ENCODE measurements at regions not wholly inside any gene's neighbourhood (a gene's known extent, or its start where the extent isn't known, plus 50 kb on each side); places are given as distances from the start of the nearest gene placed in this dataset.

DNA sequence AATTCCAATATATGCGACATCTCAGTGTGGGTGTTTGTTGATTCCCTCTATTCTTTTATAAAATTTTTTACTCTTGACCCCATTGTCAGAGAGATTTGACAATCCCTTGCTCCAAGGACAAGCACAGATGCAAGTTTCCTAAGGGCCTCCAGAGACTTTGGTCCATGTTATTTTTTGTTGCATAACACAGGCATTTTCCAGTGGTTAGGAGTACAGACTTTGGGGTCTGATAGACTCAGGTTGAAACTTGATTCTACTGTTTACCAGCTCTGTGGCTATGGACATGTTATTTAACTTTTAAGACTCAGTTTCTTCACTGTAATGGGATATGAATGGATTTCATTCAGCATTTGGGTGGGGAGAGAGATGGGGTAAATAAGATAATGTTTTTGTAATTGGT, 361.3 kb downstream of the ENC1 start:
- DNase-seq: no peak

- DNase-seq: no peak
Measured at GRCh38 chr5:74277418-74277817, 363.1 kb downstream of the ENC1 start.

- no peak for DNase-seq
Measured at GRCh38 chr5:74275171-74275992, 365.1 kb downstream of the ENC1 start.

DNA sequence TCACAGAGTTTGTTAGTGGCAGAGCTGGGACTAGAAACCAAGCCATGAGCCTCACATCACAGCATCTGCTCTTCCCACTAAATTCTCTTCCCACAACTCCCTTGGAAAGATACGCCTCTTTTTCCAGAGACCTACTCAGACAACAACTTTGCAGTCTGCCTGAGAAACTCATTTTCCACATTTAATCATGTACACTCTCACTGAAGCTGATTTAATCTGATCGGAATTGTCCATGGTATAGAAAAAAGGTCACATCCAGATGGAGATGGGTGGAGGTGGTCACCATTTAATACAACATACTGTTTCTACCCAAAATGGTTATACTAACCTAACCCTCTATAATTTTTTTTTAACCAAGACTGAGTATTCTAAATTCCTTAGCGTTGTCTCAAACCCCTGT, 366.2 kb downstream of the ENC1 start:
- DNase-seq: no peak

DNA sequence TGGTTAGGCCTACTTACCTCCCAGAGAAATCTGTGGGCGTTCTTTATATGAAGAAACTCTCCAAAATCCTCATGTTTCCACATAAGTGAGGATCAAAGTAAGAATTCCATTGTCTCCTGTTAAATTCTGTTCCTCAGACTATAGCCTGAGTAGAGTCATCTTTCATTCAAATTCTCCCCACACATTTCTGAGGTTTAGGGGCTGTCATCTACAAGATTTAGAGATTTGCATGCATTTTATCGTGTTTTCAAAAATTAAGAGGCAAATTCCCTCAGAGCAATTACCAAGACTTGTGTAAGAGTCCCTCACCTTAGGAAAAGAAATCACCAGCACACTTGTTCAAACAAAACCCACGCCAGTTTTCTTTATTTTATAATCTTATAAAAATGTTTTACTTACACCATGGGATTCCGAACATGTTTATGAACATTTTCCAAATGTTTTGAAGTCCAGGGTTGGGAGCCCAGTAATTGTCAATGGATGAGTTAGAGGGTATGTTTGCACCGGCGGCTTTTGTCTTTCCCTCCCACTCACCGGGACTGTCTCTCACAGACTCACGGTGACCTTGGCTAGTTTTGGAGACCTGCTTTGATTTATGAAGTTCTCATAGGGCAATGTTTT, 367.6 kb downstream of the ENC1 start:
- DNase-seq: no peak

DNA sequence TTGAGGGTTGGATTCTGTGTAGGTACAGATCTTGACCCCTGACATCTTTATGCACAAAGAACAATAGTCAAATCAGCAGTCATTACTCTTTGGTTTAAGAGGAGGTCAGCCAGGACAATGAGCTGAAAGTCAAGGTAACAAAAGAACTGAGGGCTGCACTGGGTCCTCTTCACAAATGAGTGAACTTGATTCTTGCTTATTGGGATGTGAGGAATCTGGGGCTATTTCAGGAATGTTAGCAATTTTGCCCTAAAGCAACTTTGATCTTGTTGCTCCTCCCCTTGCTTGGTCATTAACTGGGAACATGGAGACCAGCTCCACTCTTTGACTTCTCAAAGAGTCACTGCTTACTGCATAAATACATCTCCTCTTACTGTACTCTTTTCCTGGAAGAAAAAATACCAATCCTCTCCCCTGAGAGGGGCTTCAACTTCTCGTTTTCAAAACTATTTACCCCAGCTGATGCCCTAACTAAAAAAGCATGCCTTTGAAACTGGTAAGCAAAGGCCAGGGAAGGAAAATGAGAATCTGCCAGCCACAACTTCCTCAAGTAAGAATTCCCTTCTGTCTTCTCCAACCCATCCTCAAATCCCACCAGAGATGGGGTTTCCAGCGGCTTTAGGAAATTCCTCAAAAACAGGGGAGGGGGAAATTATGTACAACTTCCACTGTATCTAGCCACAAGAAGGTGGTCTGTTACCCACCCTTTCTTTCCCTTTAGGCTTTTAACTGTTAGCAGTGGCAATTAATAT, 368.3 kb downstream of the ENC1 start:
- no peak for DNase-seq

- DNase-seq: no peak
Measured at GRCh38 chr5:74268297-74268696, 372.2 kb downstream of the ENC1 start.

DNA sequence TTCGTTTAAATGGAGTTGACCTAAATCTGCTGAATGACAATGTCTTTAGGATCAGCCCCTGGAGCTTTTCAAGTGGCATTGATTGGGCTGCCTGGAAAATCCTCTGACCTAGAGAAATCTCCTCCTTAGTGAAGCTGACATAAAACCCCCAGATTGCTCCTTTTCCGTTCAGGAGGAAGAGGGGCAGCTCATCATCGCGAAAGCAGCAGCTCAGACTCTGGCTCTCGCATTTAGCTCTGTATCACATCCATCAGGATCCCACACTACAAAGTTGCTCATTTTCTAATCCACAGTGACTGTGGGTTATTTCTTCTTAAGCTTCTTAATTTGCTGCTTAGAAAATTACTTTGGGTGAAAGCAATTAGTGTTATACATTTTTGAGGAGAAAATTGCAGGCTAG, 373.7 kb downstream of the ENC1 start:
- no peak for DNase-seq

GRCh38 chr5:74266132-74266531, 374.4 kb downstream of the ENC1 start:
- no peak for DNase-seq

GRCh38 chr5:74262544-74263207, 377.9 kb downstream of the ENC1 start:
- DNase-seq: no peak

GRCh38 chr5:74261866-74262265, 378.7 kb downstream of the ENC1 start:
- no peak for DNase-seq

GRCh38 chr5:74261421-74261820, 379.1 kb downstream of the ENC1 start:
- no peak for DNase-seq

GRCh38 chr5:74259572-74259971, 381.0 kb downstream of the ENC1 start:
- DNase-seq: no peak

GRCh38 chr5:74258314-74258665, 382.2 kb downstream of the ENC1 start:
- no peak for DNase-seq

- DNase-seq: no peak
Measured at GRCh38 chr5:74257645-74258313, 382.7 kb downstream of the ENC1 start.

DNA sequence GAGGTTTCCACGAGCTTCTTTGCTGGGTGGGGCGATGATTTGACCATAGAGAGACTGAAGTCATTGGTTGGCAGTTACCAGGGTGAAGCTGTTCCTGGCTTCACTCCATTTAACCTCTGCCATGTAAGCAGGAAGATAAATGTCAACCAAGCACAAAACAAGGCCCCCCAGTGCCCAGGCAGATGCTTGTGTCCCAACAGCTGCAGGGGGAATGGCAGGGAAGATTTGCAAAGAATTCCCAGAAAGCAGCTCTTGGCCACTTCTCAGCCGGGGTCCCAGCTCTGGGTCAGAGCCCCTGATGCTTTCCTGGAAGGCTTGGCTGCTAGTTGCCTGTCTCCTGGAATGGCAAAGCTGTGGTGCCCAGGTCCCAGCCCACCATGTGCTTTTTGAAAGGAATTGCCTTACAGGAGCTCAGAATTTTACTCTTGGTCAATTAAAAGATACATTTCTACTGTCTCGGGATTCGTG, 383.4 kb downstream of the ENC1 start:
- DNase-seq: no peak

DNA sequence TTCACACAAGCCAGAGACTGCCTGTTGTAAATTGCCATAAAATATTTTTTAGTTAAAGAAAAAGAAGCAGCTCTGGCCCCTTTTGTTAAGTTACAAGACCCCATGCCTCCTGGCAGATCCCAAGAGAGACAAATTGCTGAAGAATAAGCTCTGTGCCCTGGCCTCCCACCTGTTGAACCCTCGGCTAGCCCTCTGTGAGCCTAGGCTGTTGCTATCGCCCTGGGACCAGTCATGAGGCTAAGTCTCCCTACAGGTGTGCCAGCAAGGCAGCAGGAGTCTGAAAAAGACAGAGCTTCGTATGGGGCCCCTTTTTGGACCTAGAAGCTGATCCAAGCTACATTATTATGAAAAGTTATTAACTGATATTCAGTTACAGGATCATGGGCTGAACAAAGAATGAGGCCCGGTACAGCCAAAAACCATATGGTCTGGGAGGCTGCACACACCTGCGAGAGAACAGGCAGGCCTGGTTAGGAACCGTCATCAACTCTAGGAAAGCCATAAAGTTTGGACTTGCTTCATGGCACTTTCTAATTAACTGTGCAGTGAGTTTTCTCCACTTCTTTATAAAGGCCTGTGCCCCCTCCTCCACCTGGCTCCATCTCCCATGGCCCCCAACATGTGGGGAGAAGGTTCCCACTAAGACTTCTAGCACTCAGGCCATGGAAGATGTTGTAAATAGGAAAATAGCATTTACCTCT, 384.7 kb downstream of the ENC1 start:
- DNase-seq: no peak

- DNase-seq: no peak
Measured at GRCh38 chr5:74254257-74254656, 386.3 kb downstream of the ENC1 start.

DNA sequence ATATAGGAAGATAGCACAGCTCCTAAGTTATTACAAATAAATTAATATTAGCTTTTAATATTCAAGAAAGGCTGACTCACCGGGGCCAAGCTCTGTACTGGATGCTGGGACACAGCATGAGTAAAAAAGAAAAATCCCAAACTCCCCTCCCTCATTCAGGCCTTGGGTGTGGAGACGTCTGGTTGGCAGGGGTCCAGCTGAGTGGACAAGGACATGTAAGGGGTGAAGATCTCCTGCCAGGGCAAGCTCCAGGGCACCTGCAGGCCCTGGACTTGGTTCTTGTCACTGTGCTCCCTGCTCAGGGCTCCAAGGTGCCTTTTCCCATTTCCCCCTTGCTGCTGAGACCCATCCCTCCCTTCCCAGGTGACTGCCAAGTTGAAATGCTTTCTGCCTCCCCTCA, 388.5 kb downstream of the ENC1 start:
- DNase-seq: no peak

DNA sequence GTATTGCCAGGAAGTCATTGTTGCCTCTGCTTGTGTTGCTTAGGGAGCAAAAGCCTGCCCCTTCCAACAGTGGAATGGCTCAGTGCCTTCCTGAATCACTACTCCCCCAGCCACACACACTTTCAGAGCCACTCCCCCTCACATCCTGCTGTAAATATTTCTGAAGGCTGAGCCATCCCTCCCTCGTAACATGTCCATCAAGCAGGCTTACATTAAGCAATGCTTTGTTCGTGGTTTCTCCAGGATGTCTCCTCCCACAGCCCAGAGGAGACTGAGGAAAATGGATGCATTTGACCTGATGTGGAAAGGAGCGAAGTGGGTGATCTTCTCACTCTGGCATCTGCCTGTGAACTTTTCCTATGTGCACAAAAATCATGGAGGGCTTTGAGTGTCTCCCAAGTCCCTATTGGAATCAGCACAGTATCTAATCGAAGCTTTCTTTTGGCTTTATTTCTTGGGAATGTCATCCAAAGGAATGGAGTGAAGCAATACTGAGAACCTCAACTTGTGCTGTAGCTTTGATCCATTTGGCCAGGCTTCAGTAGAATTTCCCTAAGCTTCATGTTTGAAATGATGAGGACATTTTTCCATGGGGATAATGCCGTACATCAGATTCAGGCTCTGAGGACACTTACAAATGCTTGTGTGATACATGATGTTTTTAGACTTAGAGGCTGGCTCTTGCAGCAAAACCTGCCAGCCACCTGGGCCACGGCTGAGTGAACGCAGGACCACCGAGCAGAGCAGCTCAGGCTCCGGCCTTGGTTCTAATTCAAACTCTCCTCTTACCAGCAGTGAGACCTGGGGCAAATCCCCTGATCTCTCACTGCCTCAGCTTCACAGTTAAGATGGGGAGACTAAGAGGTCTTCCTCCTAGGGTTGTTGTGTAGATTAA, 389.1 kb downstream of the ENC1 start:
- peak in 1 of 2 experiments; percentile 71 for DNase-seq

Data from SW 1271 (cell line).